K562 (cell line): ENCODE measurements at regions not wholly inside any gene's neighbourhood (a gene's known extent, or its start where the extent isn't known, plus 50 kb on each side); places are given as distances from the start of the nearest gene placed in this dataset.

Source experiments
- ATAC-seq: fragments of 200-7000 bp; cut with Tn5 transposase; 3 replicates; pipeline ENCODE4 v1.9.1; 2020; ENCODE audit warnings: moderate library complexity
- BruUV-seq: library from RNA; stranded (reverse); fragments of 400-500 nt; replicated peaks from 2 replicates; lab custom pipeline; 2021; lab: Mats Ljungman, UMichigan
- CTCF ChIA-PET: fragments of 300-600 bp; formaldehyde crosslinking; extraction: SDS; loops from one replicate; lab custom pipeline; 2021; ENCODE audit warnings: low intra/inter-chr PET ratio; lab: Yijun Ruan, JAX
- POLR2A ChIA-PET: fragments of 300-600, 350-650 bp; sonication (Branson Sonifier 250); formaldehyde crosslinking; extraction: SDS; loops from one replicate; lab custom pipeline; 2021; ENCODE audit warnings: antibody characterized with exemption, inconsistent platforms; lab: Yijun Ruan, JAX
- DNase-seq, 4 experiments: peaks; one replicate each; pipeline versions ENCODE4 v3.0.0 to v3.0.0-alpha.2; 2011 to 2018; ENCODE audit warnings: low spot score in 3 of 4, mixed read lengths in 3 of 4; ENCODE audit errors: extremely low read depth in 1 of 4
- FAIRE-seq: peaks from 2 replicates; lab custom pipeline; 2011; peaks lifted over from hg19 to GRCh38; lab: Jason Lieb, UNC
- H2AFZ ChIP-seq: 2 replicates; pipeline ENCODE4 v1.6.0; 2011; ENCODE audit warnings: low read depth, low read length, control low read depth, inconsistent platforms
- H3K27ac ChIP-seq: fragments of 200-600 bp; 3 replicates; pipeline ENCODE4 v1.8.0; 2011; ENCODE audit warnings: low read depth, mild to moderate bottlenecking, control low read depth, inconsistent platforms, low read length, moderate library complexity, mixed read lengths; ENCODE audit errors: extremely low read depth
- H3K27me3 ChIP-seq, 2 experiments: fragments of 300-600 bp in 1 of 2; 2 replicates in 1 of 2; 3 replicates in 1 of 2; pipeline versions ENCODE4 v1.6.0 to v1.8.0; 2011; ENCODE audit warnings: inconsistent platforms in 2 of 2, low read length in 2 of 2, mild to moderate bottlenecking in 1 of 2, mixed read lengths in 1 of 2, moderate library complexity in 1 of 2; ENCODE audit not compliant: control insufficient read depth in 2 of 2, insufficient read depth in 2 of 2
- H3K36me3 ChIP-seq: fragments of 300-600 bp; 3 replicates; pipeline ENCODE4 v1.8.0; 2011; ENCODE audit warnings: mild to moderate bottlenecking, low read length, inconsistent platforms; ENCODE audit not compliant: control insufficient read depth, insufficient read depth
- H3K4me1 ChIP-seq, 2 experiments: fragments of 200-600 bp in 1 of 2; replicated peaks in 1 of 2; 2 replicates in 1 of 2; 3 replicates in 1 of 2; pipeline versions ENCODE4 v1.5.1 to v1.8.0; 2011; ENCODE audit warnings: inconsistent platforms in 2 of 2, low read length in 2 of 2, mild to moderate bottlenecking in 1 of 2, mixed read lengths in 1 of 2, moderate library complexity in 1 of 2; ENCODE audit not compliant: control insufficient read depth in 2 of 2, insufficient read depth in 2 of 2
- H3K4me2 ChIP-seq: 2 replicates; pipeline ENCODE4 v1.6.1; 2011; ENCODE audit warnings: low read length, control low read depth, inconsistent platforms, mixed read lengths; ENCODE audit not compliant: insufficient read depth
- H3K4me3 ChIP-seq: fragments of 200-600 bp; sonication (generic), shearing (Covaris generic); 2 replicates; pipeline ENCODE4 v1.5.1; 2016; ENCODE audit warnings: control low read depth, inconsistent platforms
- H3K79me2 ChIP-seq: fragments of 200-600 bp; 3 replicates; pipeline ENCODE4 v1.8.0; 2011; ENCODE audit warnings: low read length, inconsistent platforms; ENCODE audit not compliant: control insufficient read depth, insufficient read depth
- H3K9ac ChIP-seq, 2 experiments: 2 replicates each; pipeline versions ENCODE4 v1.6.0 to v1.6.1; 2011; ENCODE audit warnings: low read depth in 2 of 2, low read length in 2 of 2, control low read depth in 1 of 2, inconsistent platforms in 1 of 2, mild to moderate bottlenecking in 1 of 2, mixed read lengths in 1 of 2; ENCODE audit not compliant: insufficient read depth in 1 of 2
- H3K9me1 ChIP-seq: one replicate; pipeline ENCODE4 v1.6.0; 2011; ENCODE audit warnings: inconsistent platforms, mild to moderate bottlenecking, low read length, moderate library complexity; ENCODE audit not compliant: control insufficient read depth, insufficient read depth
- H3K9me3 ChIP-seq: replicated peaks from 2 replicates; pipeline ENCODE4 v1.5.1; 2011; ENCODE audit warnings: low read depth, low read length, inconsistent platforms; ENCODE audit not compliant: control insufficient read depth, insufficient read depth
- H4K20me1 ChIP-seq: replicated peaks from 2 replicates; pipeline ENCODE4 v1.6.1; 2011; ENCODE audit warnings: low read length, inconsistent platforms, mixed read lengths; ENCODE audit not compliant: control insufficient read depth, insufficient read depth
- BRD9 ChIP-seq: fragments of 450-650 bp; IDR thresholded peaks from 2 replicates; pipeline ENCODE4 v1.6.1; 2018; ENCODE audit warnings: low read depth; ENCODE audit not compliant: partially characterized antibody
- FOSL1 ChIP-seq: fragments of 200-800 bp; sonication (Bioruptor generic); conservative IDR thresholded peaks from 2 replicates; pipeline ENCODE4 v1.6.1; 2016; ENCODE audit warnings: missing genetic modification characterization, missing compliant biosample characterization
- HNRNPH1 ChIP-seq: fragments of 200-400 bp; formaldehyde crosslinking; optimal IDR thresholded peaks from 2 replicates; pipeline ENCODE3; 2017; ENCODE audit warnings: low read depth, mild to moderate bottlenecking, low read length, moderate library complexity
- KAT8 ChIP-seq: fragments of 450-650 bp; IDR thresholded peaks from 2 replicates; pipeline ENCODE4 v1.6.1; 2016; ENCODE audit warnings: low read depth, mild to moderate bottlenecking
- MCM3 ChIP-seq: fragments of 450-650 bp; IDR thresholded peaks from 2 replicates; pipeline ENCODE4 v1.6.1; 2016
- NCOA2 ChIP-seq, 2 experiments: fragments of 450-650 bp; IDR thresholded peaks; 2 replicates each; pipeline ENCODE4 v1.6.1; 2018; ENCODE audit warnings: mild to moderate bottlenecking in 2 of 2, moderate library complexity in 1 of 2; ENCODE audit not compliant: partially characterized antibody in 2 of 2
- NFYB ChIP-seq: IDR thresholded peaks from 2 replicates; pipeline ENCODE4 v1.6.1; 2011; ENCODE audit warnings: mild to moderate bottlenecking, moderate library complexity; ENCODE audit not compliant: insufficient read length; ENCODE audit errors: extremely low read depth
- TCF7L2 ChIP-seq: fragments of 150-350 bp; IDR thresholded peaks from 2 replicates; pipeline ENCODE4 v1.6.1; 2016; ENCODE audit warnings: low read depth, mild to moderate bottlenecking, low read length, moderate library complexity
- THRAP3 ChIP-seq: fragments of 450-650 bp; IDR thresholded peaks from 2 replicates; pipeline ENCODE4 v1.6.1; 2016; ENCODE audit warnings: mild to moderate bottlenecking, inconsistent platforms, borderline replicate concordance
- WHSC1 ChIP-seq: IDR thresholded peaks from one replicate; pipeline ENCODE4 v1.6.1; 2012; ENCODE audit warnings: low read length, control low read depth, inconsistent platforms
- ZBTB7A ChIP-seq: IDR thresholded peaks from 2 replicates; pipeline ENCODE4 v1.6.1; 2011; ENCODE audit warnings: low read depth, mild to moderate bottlenecking, low read length, moderate library complexity, borderline replicate concordance; ENCODE audit not compliant: control insufficient read depth
- ZNF707 ChIP-seq: fragments of 250-450 bp; sonication (Bioruptor Pico); conservative IDR thresholded peaks from 2 replicates; pipeline ENCODE4 v1.8.0; 2022; ENCODE audit warnings: inconsistent platforms, mild to moderate bottlenecking, moderate library complexity
- WGBS: fragments of 100-300 bp; shearing (Covaris generic); methylation state at CpG from one replicate; pipeline ENCODE4 v1.1.6; 2016; ENCODE audit warnings: low coverage, mixed read lengths; ENCODE audit not compliant: insufficient coverage; ENCODE audit errors: missing lambda C conversion rate; 5-methylcytosine and 5-hydroxymethylcytosine counted together
- in situ Hi-C: fragments of 300-500 bp; cut with MboI; formaldehyde crosslinking; loops from 4 replicates; pipeline ENCODE4 v1.15.0; 2018; ENCODE audit warnings: inconsistent platforms, mixed read lengths
- intact Hi-C: fragments of 100-400 bp; cut with micrococcal nuclease; formaldehyde crosslinking; loops from 2 replicates; pipeline ENCODE4 v1.14.2; 2022
- TF ChIP-seq, protein P1 (sequence below): fragments of 450-650 bp; formaldehyde crosslinking; IDR thresholded peaks from 2 replicates; pipeline ENCODE4 v1.4.0; 2020; ENCODE audit warnings: mild to moderate bottlenecking, mixed read lengths
- TF ChIP-seq, protein P2 (sequence below): fragments of 250-450 bp; sonication (Bioruptor Pico); IDR thresholded peaks from 2 replicates; pipeline ENCODE4 v1.4.0; 2020; ENCODE audit warnings: mild to moderate bottlenecking
- TF ChIP-seq, protein P3 (sequence below): sonication (generic); IDR thresholded peaks from 2 replicates; pipeline ENCODE4 v1.6.1; 2016
- TF ChIP-seq, protein P4 (sequence below): IDR thresholded peaks from 2 replicates; pipeline ENCODE4 v1.6.1; 2016; ENCODE audit warnings: missing genetic modification characterization, missing compliant biosample characterization

DNA sequence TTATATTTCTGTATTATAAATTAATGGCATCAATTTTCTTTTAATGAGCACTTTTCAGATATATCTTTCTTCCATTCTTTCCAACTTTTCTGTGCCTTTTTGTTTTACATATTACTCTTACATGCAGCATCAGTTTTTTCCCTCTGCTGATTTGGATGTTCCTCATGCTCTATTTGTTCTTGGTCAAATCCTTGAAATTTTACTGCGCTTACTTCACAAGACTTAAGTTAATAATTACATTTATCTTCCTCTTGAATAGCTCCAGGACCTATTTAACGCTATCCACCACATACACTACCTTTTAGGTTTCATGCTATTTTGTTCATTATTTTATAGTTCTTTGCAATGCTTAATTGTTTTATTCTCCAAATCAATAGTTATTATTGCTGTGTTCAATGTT is 97.6 kb upstream of the CTTNBP2 start (continued):
- TF ChIP-seq NCOA2 (IDR thresholded peaks at IDR 0.05; ENCODE audit: partially characterized antibody in 2 of 2) (no peak), TCF7L2 (no peak)
- TF ChIP-seq, protein P1, sequence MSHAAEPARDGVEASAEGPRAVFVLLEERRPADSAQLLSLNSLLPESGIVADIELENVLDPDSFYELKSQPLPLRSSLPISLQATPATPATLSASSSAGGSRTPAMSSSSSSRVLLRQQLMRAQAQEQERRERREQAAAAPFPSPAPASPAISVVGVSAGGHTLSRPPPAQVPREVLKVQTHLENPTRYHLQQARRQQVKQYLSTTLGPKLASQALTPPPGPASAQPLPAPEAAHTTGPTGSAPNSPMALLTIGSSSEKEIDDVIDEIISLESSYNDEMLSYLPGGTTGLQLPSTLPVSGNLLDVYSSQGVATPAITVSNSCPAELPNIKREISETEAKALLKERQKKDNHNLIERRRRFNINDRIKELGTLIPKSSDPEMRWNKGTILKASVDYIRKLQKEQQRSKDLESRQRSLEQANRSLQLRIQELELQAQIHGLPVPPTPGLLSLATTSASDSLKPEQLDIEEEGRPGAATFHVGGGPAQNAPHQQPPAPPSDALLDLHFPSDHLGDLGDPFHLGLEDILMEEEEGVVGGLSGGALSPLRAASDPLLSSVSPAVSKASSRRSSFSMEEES (CRISPR knock-in tag), result no peak

DNA sequence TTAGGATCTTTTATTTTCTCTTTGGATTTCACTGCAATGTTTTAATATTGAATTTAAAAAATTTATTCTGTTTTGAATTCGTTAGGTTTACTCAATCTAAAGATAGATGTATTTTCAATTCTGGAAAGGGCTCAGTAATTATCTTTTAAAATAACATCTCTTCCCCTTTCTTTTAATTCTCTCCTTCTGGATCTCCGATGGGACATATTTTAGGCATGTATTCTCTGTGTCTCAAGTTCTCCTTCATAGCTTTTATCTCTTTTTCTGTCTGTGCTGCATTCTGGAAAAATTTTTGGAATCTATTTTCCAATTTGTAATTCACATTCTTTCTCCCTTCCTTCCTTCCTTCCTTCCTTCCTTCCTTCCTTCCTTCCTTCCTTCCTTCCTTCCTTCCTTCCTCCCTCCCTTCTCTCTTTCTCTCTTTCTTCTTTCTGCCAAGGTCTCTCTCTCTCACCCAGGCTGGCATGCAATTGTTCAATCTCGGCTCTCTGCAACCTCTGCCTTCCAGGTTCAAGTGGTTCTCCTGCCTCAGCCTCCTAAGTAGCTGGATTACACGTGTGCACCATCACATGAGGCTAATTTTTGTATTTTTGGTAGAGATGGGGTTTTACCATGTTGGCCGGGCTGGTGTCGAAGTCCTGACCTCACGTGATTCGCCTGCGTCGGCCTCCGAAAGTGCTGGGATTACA is 98.5 kb upstream of the CTTNBP2 start:
- CTCF ChIA-PET, result no interaction called here
- H3K4me3 ChIP-seq, result no peak overlapping the region
- no TSS peak for BruUV-seq
- H4K20me1 ChIP-seq, result no peaks in the 10 kb centered on the region
- no peaks in the 10 kb centered on the region for H3K9me3 ChIP-seq
- H2AFZ ChIP-seq, result no peak overlapping the region
- H3K4me2 ChIP-seq, result no peak overlapping the region
- POLR2A ChIA-PET, result interaction anchor here (1.2 kb wide), 1 partner anchor 15 kb away, joined by 3 read pairs; no protein-coding TSS in a partner anchor
- in situ Hi-C loops, result no loop called here
- WGBS, result under 1% methylated on average over 11 of the region's 11 CpGs
- H3K79me2 ChIP-seq, result no peaks in the 10 kb centered on the region
- DNase-seq (no peak), ATAC-seq (no peak), FAIRE-seq (no peak)
- no peak overlapping the region for H3K9ac ChIP-seq
- no peak overlapping the region for H3K27ac ChIP-seq
- no peaks in the 10 kb centered on the region for H3K36me3 ChIP-seq
- H3K4me1 ChIP-seq, result no peaks in the 10 kb centered on the region
- intact Hi-C loops, result no loop called here
- H3K27me3 ChIP-seq, result no peaks in the 10 kb centered on the region
- no peaks in the 10 kb centered on the region for H3K9me1 ChIP-seq
- no peak for TF ChIP-seq ZNF707 (CRISPR knock-in tag)
- TF ChIP-seq WHSC1, result no peak
- TF ChIP-seq BRD9, result no peak
- no peak for TF ChIP-seq ZBTB7A
- no peak for TF ChIP-seq NFYB
- 0 out of 2 replicates have a peak, but pooled peaks have one; percentile 30 for TF ChIP-seq MCM3
- TF ChIP-seq, protein P2, sequence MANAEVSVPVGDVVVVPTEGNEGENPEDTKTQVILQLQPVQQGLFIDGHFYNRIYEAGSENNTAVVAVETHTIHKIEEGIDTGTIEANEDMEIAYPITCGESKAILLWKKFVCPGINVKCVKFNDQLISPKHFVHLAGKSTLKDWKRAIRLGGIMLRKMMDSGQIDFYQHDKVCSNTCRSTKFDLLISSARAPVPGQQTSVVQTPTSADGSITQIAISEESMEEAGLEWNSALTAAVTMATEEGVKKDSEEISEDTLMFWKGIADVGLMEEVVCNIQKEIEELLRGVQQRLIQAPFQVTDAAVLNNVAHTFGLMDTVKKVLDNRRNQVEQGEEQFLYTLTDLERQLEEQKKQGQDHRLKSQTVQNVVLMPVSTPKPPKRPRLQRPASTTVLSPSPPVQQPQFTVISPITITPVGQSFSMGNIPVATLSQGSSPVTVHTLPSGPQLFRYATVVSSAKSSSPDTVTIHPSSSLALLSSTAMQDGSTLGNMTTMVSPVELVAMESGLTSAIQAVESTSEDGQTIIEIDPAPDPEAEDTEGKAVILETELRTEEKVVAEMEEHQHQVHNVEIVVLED (CRISPR knock-in tag), result no peak
- TF ChIP-seq, protein P3, sequence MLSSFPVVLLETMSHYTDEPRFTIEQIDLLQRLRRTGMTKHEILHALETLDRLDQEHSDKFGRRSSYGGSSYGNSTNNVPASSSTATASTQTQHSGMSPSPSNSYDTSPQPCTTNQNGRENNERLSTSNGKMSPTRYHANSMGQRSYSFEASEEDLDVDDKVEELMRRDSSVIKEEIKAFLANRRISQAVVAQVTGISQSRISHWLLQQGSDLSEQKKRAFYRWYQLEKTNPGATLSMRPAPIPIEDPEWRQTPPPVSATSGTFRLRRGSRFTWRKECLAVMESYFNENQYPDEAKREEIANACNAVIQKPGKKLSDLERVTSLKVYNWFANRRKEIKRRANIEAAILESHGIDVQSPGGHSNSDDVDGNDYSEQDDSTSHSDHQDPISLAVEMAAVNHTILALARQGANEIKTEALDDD, result no peak
- no peak for TF ChIP-seq HNRNPH1
- no peak for TF ChIP-seq THRAP3
- TF ChIP-seq, protein P4, sequence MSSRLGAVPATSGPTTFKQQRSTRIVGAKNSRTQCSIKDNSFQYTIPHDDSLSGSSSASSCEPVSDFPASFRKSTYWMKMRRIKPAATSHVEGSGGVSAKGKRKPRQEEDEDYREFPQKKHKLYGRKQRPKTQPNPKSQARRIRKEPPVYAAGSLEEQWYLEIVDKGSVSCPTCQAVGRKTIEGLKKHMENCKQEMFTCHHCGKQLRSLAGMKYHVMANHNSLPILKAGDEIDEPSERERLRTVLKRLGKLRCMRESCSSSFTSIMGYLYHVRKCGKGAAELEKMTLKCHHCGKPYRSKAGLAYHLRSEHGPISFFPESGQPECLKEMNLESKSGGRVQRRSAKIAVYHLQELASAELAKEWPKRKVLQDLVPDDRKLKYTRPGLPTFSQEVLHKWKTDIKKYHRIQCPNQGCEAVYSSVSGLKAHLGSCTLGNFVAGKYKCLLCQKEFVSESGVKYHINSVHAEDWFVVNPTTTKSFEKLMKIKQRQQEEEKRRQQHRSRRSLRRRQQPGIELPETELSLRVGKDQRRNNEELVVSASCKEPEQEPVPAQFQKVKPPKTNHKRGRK, result peak; percentile 60
- no peak for TF ChIP-seq KAT8
- TF ChIP-seq FOSL1, result no peak
